Spinal cord (tissue), 9 donors: ENCODE measurements at regions not wholly inside any gene's neighbourhood (a gene's known extent, or its start where the extent isn't known, plus 50 kb on each side); places are given as distances from the start of the nearest gene placed in this dataset.
"Not testable (repeated sequence)": the region's sequence is repeated elsewhere in the genome, so short reads cannot be mapped to it uniquely, and the experiment has no call there.

Source experiments
- DNase-seq, 6 donors: peaks; one replicate each; pipeline versions ENCODE4 v3.0.0 to v3.0.0-alpha.2; 2013 to 2015; ENCODE audit warnings: low spot score in 6 of 6, low read depth in 4 of 6
- H3K27ac ChIP-seq: one replicate; pipeline ENCODE4 v1.5.1; 2013; ENCODE audit warnings: low read depth, low read length, control low read depth
- H3K27me3 ChIP-seq: one replicate; pipeline ENCODE4 v1.6.1; 2013; ENCODE audit warnings: low read length; ENCODE audit not compliant: control insufficient read depth, insufficient read depth
- H3K36me3 ChIP-seq: one replicate; pipeline ENCODE4 v1.6.1; 2013; ENCODE audit warnings: low read length; ENCODE audit not compliant: control insufficient read depth, insufficient read depth
- H3K4me1 ChIP-seq: one replicate; pipeline ENCODE4 v1.6.1; 2013; ENCODE audit warnings: low read length; ENCODE audit not compliant: control insufficient read depth, insufficient read depth
- H3K4me3 ChIP-seq: one replicate; pipeline ENCODE4 v1.5.1; 2013; ENCODE audit warnings: low read depth, low read length, control low read depth
- H3K9me3 ChIP-seq: one replicate; pipeline ENCODE4 v1.6.1; 2013; ENCODE audit warnings: low read length; ENCODE audit not compliant: control insufficient read depth, insufficient read depth
- WGBS: methylation state at CpG from one replicate; pipeline ENCODE4 v1.1.5; 2013; ENCODE audit warnings: missing lambda C conversion rate; ENCODE audit not compliant: insufficient coverage; 5-methylcytosine and 5-hydroxymethylcytosine counted together
- donor health status: healthy.

DNA sequence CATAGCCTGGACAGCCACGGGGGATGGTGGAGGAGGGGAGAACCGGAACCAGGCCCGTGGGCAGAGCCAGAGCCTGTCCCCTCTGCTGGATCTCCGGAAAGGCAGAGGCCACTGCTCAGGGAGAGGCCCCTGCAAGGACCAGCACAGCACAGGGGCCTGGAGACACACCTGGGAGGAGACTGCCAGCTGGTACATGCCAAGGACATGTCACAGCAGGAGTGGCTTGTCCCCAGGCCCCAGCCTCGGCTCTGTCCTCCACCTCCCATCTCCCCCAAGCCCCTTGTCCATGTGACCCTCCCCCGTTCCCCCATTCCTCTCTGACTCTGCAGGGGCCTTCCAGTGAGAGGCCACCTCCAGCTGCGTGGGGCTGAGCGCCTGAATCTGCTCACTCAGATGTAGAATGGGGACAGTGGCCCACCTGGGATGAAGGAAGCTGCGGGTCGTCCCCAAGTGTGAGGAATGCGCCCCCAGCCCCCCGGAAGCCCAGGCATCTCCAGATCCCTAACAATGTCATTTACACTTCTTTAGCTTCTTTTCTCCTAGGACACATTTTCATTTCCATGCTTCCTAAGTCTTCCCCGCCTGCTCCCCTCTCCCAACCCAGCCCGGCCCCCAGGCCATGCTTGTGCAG, 349.6 kb upstream of the IRX2 start:
- no peak overlapping the region for H3K4me3 ChIP-seq
- DNase-seq = no peak
- 57% methylated on average over 9 of the region's 14 CpGs for WGBS
- no peaks in the 10 kb centered on the region for H3K36me3 ChIP-seq
- H3K27me3 ChIP-seq = peaks cover 30% of the 10 kb centered on the region
- H3K9me3 ChIP-seq = no peaks in the 10 kb centered on the region
- peaks cover 20% of the 10 kb centered on the region for H3K4me1 ChIP-seq
- no peak overlapping the region for H3K27ac ChIP-seq

DNA sequence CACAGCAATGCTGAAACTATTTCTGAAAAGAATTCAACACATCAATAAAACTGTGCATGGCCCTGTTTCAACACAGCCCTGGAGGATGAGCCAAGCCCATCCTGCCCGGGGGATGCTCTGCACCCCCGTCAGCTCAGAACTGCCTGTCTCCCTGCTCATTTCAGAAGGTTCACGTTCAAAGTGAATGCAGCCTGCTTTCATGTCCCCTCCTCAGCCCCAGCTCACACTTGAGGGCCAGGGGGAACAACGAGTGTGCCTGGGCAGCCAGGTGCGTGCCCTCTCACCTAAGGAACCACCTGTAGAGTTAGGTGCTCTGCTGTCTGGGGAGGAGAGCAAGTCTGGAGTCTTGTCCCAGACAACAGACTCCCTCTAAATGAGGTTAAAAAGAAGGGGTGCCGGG, 348.5 kb upstream of the IRX2 start:
- no peak for DNase-seq
- H3K36me3 ChIP-seq = no peaks in the 10 kb centered on the region
- no peaks in the 10 kb centered on the region for H3K9me3 ChIP-seq
- 72% methylated on average over 4 of the region's 6 CpGs for WGBS
- H3K4me3 ChIP-seq = no peak overlapping the region
- peaks cover 27% of the 10 kb centered on the region for H3K27me3 ChIP-seq
- H3K4me1 ChIP-seq = peaks cover 17% of the 10 kb centered on the region
- H3K27ac ChIP-seq = no peak overlapping the region

DNA sequence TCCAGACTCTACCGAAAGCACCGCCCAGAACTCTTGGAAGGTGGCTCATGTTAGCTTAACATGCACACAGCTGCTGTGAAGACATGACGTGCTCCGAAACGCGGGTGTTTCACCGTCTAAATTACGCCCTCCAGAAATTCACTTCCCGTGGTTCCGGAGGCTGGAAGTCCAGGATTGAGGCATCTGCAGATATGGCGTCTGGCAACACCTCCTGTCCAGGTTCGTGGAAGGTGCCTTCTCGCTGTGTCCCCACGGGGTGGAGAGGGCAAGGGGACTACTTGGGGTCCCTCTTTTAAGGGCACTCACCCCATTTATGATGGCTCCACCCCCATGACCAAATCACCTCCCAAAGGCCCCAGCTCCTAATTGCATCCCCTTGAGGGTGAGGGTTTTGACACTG, 348.0 kb upstream of the IRX2 start:
- peaks cover 17% of the 10 kb centered on the region for H3K4me1 ChIP-seq
- no peaks in the 10 kb centered on the region for H3K9me3 ChIP-seq
- H3K27ac ChIP-seq = no peak overlapping the region
- WGBS = 93% methylated on average over 10 of the region's 14 CpGs
- no peak overlapping the region for H3K4me3 ChIP-seq
- peaks cover 25% of the 10 kb centered on the region for H3K27me3 ChIP-seq
- no peaks in the 10 kb centered on the region for H3K36me3 ChIP-seq
- DNase-seq = no peak

DNA sequence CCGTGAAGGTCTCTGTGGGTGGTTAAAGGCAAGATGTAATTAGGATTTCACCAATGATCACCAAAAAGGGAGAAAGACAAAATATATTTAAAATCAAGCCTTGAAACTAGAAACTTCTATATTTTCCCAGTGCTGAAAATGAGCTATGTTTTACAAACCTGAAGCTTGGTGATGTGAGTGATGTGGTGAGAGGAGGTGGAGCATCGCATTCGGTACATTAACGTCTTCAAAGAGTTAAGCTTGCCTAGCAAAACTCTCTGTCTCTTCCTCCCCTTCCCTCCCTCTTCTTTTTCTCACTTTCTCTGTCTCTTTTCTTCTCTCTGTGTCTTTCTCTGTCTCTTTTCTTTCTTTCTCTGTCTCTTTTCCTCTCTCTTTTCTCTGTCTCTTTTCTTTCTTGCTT, 347.3 kb upstream of the IRX2 start:
- Histone ChIP-seq H3K36me3 (no peaks in the 10 kb centered on the region), H3K4me1 (peaks cover 17% of the 10 kb centered on the region), H3K27me3 (peaks cover 22% of the 10 kb centered on the region), H3K4me3 (no peak overlapping the region), H3K9me3 (no peaks in the 10 kb centered on the region), H3K27ac (no peak overlapping the region)
- WGBS = 46% methylated on average over 2 of the region's 4 CpGs
- DNase-seq = no peak

DNA sequence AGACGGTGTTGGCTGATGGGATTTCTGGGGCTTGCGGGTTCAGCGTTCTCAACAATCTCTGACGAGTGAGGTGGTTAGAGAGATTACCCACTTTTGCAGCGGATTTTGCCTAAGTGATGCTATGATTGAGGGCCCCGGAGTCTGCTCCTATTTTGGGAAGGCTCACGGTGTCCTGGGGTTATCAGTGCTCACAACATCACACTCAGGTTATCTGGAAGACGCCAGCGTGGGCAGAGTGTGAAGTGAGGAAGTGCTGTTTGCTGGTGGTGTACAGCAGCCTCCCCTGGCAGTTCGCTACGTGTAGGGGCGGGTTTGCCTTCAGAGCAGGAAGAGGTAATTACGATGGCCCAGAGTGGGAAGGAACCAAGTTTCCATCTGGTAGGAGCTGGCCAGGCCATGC, 341.2 kb upstream of the IRX2 start:
- no peaks in the 10 kb centered on the region for H3K36me3 ChIP-seq
- H3K4me3 ChIP-seq = no peak overlapping the region
- peaks cover 6% of the 10 kb centered on the region for H3K27me3 ChIP-seq
- H3K4me1 ChIP-seq = no peaks in the 10 kb centered on the region
- DNase-seq = no peak
- WGBS = 98% methylated on average over 12 of the region's 13 CpGs
- no peaks in the 10 kb centered on the region for H3K9me3 ChIP-seq
- H3K27ac ChIP-seq = no peak overlapping the region

DNA sequence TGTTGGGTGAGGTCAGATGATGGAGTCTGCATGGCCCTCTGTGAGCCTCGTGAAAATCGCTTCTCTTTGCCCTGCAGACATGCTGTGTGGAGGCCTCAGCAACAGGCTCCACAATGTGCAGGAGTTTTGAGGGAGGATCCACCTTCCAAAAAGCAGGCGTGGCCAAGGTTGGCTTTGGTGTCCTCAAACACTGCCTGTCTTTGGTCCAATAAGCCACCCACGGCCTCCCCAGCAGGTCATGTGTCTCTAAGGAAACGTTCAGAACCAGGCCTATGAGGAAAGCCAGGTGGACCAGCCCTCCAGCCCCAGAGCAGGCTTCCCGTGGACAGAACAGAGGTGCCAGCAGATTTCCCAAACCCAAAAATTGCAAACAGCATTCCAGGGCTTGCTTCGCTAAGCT, 340.7 kb upstream of the IRX2 start:
- Histone ChIP-seq H3K27me3 (peaks cover 6% of the 10 kb centered on the region), H3K36me3 (no peaks in the 10 kb centered on the region), H3K4me1 (no peaks in the 10 kb centered on the region), H3K9me3 (no peaks in the 10 kb centered on the region), H3K4me3 (no peak overlapping the region), H3K27ac (no peak overlapping the region)
- DNase-seq = no peak
- 91% methylated on average over 7 of the region's 7 CpGs for WGBS

DNA sequence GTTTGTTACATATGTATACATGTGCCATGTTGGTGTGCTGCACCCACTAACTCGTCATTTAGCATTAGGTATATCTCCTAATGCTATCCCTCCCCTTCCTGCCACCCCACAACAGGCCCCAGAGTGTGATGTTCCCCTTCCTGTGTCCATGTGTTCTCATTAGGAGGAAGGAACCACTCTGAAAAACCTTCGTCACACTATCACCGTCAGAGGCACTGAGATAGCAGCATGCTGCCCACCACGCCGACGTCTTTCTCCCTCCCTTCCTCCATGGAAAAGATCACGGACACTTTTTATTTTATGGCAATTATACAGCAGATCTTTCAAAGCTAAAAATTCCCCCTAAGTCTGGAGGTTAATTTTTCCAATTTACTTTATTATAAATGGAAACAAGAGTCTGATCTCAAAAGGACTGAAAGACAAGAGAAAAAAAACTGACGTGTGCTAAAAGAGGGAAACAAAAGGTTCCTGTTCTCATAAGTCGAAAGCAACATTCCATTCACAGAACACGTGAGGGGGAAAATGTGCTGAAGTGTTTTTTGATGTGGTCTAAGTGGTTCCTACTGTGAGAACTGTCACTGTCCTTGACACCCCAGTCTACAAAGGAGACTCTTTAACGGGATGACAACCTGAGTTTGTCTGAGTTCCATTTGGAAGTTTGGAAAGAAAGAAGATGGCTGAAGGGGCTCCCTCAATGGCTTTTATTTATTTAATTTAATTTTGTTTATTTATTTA, 339.7 kb upstream of the IRX2 start:
- no peak for DNase-seq
- Histone ChIP-seq H3K36me3 (no peaks in the 10 kb centered on the region), H3K4me3 (no peak overlapping the region), H3K27me3 (peaks cover 3% of the 10 kb centered on the region), H3K27ac (no peak overlapping the region), H3K4me1 (no peaks in the 10 kb centered on the region), H3K9me3 (no peaks in the 10 kb centered on the region)
- WGBS = 20% methylated on average over 1 of the region's 11 CpGs

DNA sequence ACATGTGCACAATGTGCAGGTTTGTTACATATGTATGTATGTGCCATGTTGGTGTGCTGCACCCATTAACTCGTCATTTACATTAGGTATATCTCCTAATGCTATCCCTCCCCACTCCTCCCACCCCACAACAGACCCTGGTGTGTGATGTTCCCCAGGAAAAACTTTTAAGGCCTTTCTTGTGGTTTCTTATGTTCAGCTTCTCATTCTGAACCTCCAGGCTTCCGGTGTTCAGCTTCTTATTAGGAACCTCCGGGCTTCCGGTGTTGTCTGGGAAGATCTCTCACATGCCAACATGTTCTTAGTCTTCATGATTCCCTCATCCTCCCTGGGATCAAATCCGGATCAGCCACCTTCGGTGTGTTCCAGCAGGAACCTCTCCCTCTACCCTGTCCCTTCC, 338.8 kb upstream of the IRX2 start:
- not testable (repeated sequence) for H3K36me3 ChIP-seq, H3K9me3 ChIP-seq, H3K27ac ChIP-seq, H3K4me3 ChIP-seq, DNase-seq, H3K4me1 ChIP-seq, H3K27me3 ChIP-seq
- 96% methylated on average over 3 of the region's 6 CpGs for WGBS

DNA sequence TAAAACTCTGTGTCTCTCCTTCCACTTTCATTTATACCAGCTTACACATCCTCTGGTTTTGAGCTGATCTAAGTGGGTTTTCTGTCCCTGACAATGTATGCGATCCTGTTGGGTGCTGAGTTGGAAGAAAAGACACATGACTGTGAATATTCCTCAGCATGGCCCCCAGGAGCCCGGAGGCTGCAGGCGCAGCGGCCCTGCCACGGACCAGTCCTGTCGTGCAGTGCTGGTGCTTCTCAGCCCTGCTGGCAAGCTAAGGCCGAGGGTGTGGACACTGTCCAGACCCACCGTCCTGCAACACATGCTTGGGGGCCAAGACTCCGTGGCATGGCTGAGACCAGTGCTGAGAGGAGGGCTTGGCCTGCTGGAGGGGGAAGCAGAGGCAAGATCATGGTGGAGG, 328.9 kb upstream of the IRX2 start:
- Histone ChIP-seq H3K27me3 (no peaks in the 10 kb centered on the region), H3K36me3 (no peaks in the 10 kb centered on the region), H3K4me1 (no peaks in the 10 kb centered on the region), H3K4me3 (no peak overlapping the region), H3K27ac (no peak overlapping the region), H3K9me3 (no peaks in the 10 kb centered on the region)
- DNase-seq = no peak
- whole genome bisulfite sequencing = 94% methylated on average over 9 of the region's 9 CpGs

DNA sequence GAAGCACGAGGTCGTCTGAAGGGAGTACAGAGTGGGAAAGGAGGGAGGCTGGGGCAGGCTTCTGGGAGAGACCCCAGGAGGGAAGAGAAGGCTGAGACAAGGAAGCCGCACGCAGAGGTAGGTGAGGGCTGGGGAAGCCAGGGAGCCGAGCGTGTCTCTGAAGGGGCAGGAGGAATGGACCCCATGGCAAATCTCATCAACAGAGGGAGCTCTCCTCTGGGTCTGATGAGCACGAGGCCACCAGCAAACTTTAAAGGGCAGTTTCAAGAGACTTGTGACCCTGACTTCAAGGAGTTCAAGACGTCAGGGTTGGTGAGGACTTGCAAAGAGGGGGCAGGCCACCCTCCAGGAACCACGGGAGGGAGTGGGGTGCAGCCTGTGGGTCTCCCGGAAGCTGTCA, 326.2 kb upstream of the IRX2 start:
- Histone ChIP-seq H3K27me3 (no peaks in the 10 kb centered on the region), H3K4me1 (no peaks in the 10 kb centered on the region), H3K27ac (no peak overlapping the region), H3K9me3 (no peaks in the 10 kb centered on the region), H3K36me3 (no peaks in the 10 kb centered on the region), H3K4me3 (no peak overlapping the region)
- WGBS = 78% methylated on average over 10 of the region's 10 CpGs
- no peak for DNase-seq
